H1 (cell line): ENCODE measurements at regions not wholly inside any gene's neighbourhood (a gene's known extent, or its start where the extent isn't known, plus 50 kb on each side); places are given as distances from the start of the nearest gene placed in this dataset.

Source experiments
- ATF2 ChIP-seq: IDR thresholded peaks from 2 replicates; pipeline ENCODE4 v1.6.1; 2012; ENCODE audit warnings: low read length, inconsistent platforms

DNA sequence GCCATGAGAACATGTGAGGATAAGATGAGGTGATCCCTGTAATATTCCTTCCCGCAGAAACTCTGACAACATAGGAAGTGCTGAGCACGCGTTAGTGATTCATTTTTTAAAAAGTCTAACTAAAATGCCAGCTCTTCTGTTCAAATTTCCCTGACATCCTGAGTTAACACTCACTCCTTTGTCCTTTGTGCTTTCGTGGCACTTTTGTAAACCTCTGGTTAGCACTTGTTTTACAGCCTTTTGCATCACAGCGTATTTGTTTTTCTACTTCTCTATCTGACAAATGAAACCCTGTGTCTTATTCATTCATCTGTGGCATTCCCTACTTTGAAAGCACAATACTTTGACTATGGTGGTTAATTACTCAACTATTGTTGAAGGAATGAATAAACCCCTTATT is 313.6 kb downstream of the NUAK1 start (continued):
- no peak for TF ChIP-seq ATF2
